ENCODE measurements at regions not wholly inside any gene's neighbourhood (a gene's known extent, or its start where the extent isn't known, plus 50 kb on each side); places are given as distances from the start of the nearest gene placed in this dataset.
A peak's percentile ranks its signal among the peaks of the same experiment; 100 is the strongest.
"Not testable (repeated sequence)": the region's sequence is repeated elsewhere in the genome, so short reads cannot be mapped to it uniquely, and the experiment has no call there.

- DNase-seq, result peak; percentile 25
Measured at GRCh38 chr1:244326757-244327156, 125.0 kb downstream of the ADSS2 start.

GRCh38 chr1:244327533-244327932 lies 124.2 kb downstream of the ADSS2 start:
- DNase-seq, result no peak

GRCh38 chr1:244328476-244328875 lies 123.2 kb downstream of the ADSS2 start:
- no peak for DNase-seq

GRCh38 chr1:244329591-244330317 lies 122.0 kb downstream of the ADSS2 start:
- DNase-seq, result no peak

- DNase-seq, result no peak
Measured at GRCh38 chr1:244330318-244330625, 121.4 kb downstream of the ADSS2 start.

GRCh38 chr1:244332761-244333160 lies 118.9 kb downstream of the ADSS2 start:
- DNase-seq, result not testable (repeated sequence)

- not testable (repeated sequence) for DNase-seq
Measured at GRCh38 chr1:244334315-244334714, 117.4 kb downstream of the ADSS2 start.

GRCh38 chr1:244334842-244335241 lies 116.9 kb downstream of the ADSS2 start:
- not testable (repeated sequence) for DNase-seq

GRCh38 chr1:244335456-244335855 lies 116.3 kb downstream of the ADSS2 start:
- DNase-seq, result no peak

GRCh38 chr1:244336232-244336899 lies 115.3 kb downstream of the ADSS2 start:
- DNase-seq, result no peak

GRCh38 chr1:244337839-244338238 lies 113.9 kb downstream of the ADSS2 start:
- no peak for DNase-seq

- DNase-seq, result no peak
Measured at GRCh38 chr1:244339073-244339692, 112.5 kb downstream of the ADSS2 start.

- peak; percentile 25 for DNase-seq
Measured at GRCh38 chr1:244339776-244340175, 111.9 kb downstream of the ADSS2 start.

- no peak for DNase-seq
Measured at GRCh38 chr1:244340396-244340795, 111.3 kb downstream of the ADSS2 start.

GRCh38 chr1:244341455-244342450 lies 110.0 kb downstream of the ADSS2 start:
- peak; percentile 80 for DNase-seq

GRCh38 chr1:244344001-244344400 lies 107.7 kb downstream of the ADSS2 start:
- DNase-seq, result no peak

GRCh38 chr1:244346972-244347618 lies 104.6 kb downstream of the ADSS2 start:
- no peak for DNase-seq

- DNase-seq, result peak; percentile 25
Measured at GRCh38 chr1:244347942-244348341, 103.8 kb downstream of the ADSS2 start.

GRCh38 chr1:244349103-244349531 lies 102.6 kb downstream of the ADSS2 start:
- DNase-seq, result no peak

GRCh38 chr1:244349581-244350001 lies 102.1 kb downstream of the ADSS2 start:
- DNase-seq, result no peak

GRCh38 chr1:244350027-244350426 lies 101.7 kb downstream of the ADSS2 start:
- DNase-seq, result peak; percentile 22

- peak; percentile 49 for DNase-seq
Measured at GRCh38 chr1:244352156-244352830, 99.4 kb downstream of the ADSS2 start.

Measured in NCI-H1436 (cell line).